ENCODE measurements at regions not wholly inside any gene's neighbourhood (a gene's known extent, or its start where the extent isn't known, plus 50 kb on each side); places are given as distances from the start of the nearest gene placed in this dataset.
"Not testable (repeated sequence)": the region's sequence is repeated elsewhere in the genome, so short reads cannot be mapped to it uniquely, and the experiment has no call there.

GRCh38 chr3:106097817-106098435, 229.1 kb upstream of the CBLB start:
- Mint-ChIP-seq H3K9me3 (ENCODE audit: low read depth) (peaks cover 25% of the 10 kb centered on the region), H3K4me1 (peaks cover 7% of the 10 kb centered on the region), H3K27me3 (no peaks in the 10 kb centered on the region), H3K27ac (no peak overlapping the region), H3K4me3 (no peak overlapping the region), H3K36me3 (ENCODE audit: low read depth) (peaks cover 5% of the 10 kb centered on the region)
- ChIA-PET CTCF (interaction anchor here (1.6 kb wide), 1 partner anchor 411 kb away, joined by 4 read pairs; no protein-coding TSS in a partner anchor), POLR2A (no interaction called here)
- DNase-seq (no peak), ATAC-seq (no peak)
- intact Hi-C loops (cut with DNase I, micrococcal nuclease), result no loop called here

GRCh38 chr3:106103383-106103782, 234.6 kb upstream of the CBLB start:
- POLR2A ChIA-PET, result no interaction called here
- H3K9me3 Mint-ChIP-seq (ENCODE audit: low read depth), result peaks cover 34% of the 10 kb centered on the region
- CTCF ChIA-PET, result no interaction called here
- DNase-seq (no peak), ATAC-seq (no peak)
- H3K4me1 Mint-ChIP-seq, result no peaks in the 10 kb centered on the region
- H3K27ac Mint-ChIP-seq, result no peak overlapping the region
- intact Hi-C loops (cut with DNase I, micrococcal nuclease), result no loop called here
- no peaks in the 10 kb centered on the region for H3K27me3 Mint-ChIP-seq
- H3K4me3 Mint-ChIP-seq, result no peak overlapping the region
- H3K36me3 Mint-ChIP-seq (ENCODE audit: low read depth), result peaks cover 10% of the 10 kb centered on the region

- intact Hi-C loops (cut with DNase I, micrococcal nuclease), result no loop called here
- ATAC-seq (no peak), DNase-seq (no peak)
- Mint-ChIP-seq H3K4me3 (no peak overlapping the region), H3K9me3 (ENCODE audit: low read depth) (peaks cover 30% of the 10 kb centered on the region), H3K27me3 (no peaks in the 10 kb centered on the region), H3K4me1 (peaks cover 5% of the 10 kb centered on the region), H3K36me3 (ENCODE audit: low read depth) (peaks cover 10% of the 10 kb centered on the region), H3K27ac (no peak overlapping the region)
- ChIA-PET POLR2A (no interaction called here), CTCF (no interaction called here)
These were observed 235.3 kb upstream of the CBLB start for GRCh38 chr3:106104078-106104477.

- Mint-ChIP-seq H3K4me3 (no peak overlapping the region), H3K36me3 (ENCODE audit: low read depth) (no peaks in the 10 kb centered on the region), H3K4me1 (peaks cover 13% of the 10 kb centered on the region), H3K27ac (no peak overlapping the region), H3K27me3 (no peaks in the 10 kb centered on the region), H3K9me3 (ENCODE audit: low read depth) (peaks cover 2% of the 10 kb centered on the region)
- intact Hi-C loops (cut with DNase I, micrococcal nuclease), result no loop called here
- POLR2A ChIA-PET, result no interaction called here
- DNase-seq (no peak), ATAC-seq (no peak)
- CTCF ChIA-PET, result interaction anchor here (0.6 kb wide), 1 partner anchor 24 kb away, joined by 3 read pairs; no protein-coding TSS in a partner anchor
These were observed 240.1 kb upstream of the CBLB start for GRCh38 chr3:106108925-106109324.

- ATAC-seq; H3K27ac Mint-ChIP-seq; H3K4me3 Mint-ChIP-seq; POLR2A ChIA-PET; CTCF ChIA-PET; H3K9me3 Mint-ChIP-seq (ENCODE audit: low read depth); H3K27me3 Mint-ChIP-seq; H3K36me3 Mint-ChIP-seq (ENCODE audit: low read depth); DNase-seq: not testable (repeated sequence)
- intact Hi-C loops (cut with DNase I, micrococcal nuclease), result loop anchor here in 1 of 2 experiments (10.0 kb wide), 1 partner anchor 312 kb away; no protein-coding TSS in a partner anchor
- H3K4me1 Mint-ChIP-seq, result peaks cover 13% of the 10 kb centered on the region
These were observed 243.7 kb upstream of the CBLB start for GRCh38 chr3:106112561-106112960.

GRCh38 chr3:106113747-106114146, 244.9 kb upstream of the CBLB start:
- Mint-ChIP-seq H3K27ac (no peak overlapping the region), H3K4me1 (peaks cover 13% of the 10 kb centered on the region), H3K27me3 (no peaks in the 10 kb centered on the region), H3K4me3 (no peak overlapping the region), H3K36me3 (ENCODE audit: low read depth) (no peaks in the 10 kb centered on the region), H3K9me3 (ENCODE audit: low read depth) (peaks cover 9% of the 10 kb centered on the region)
- CTCF ChIA-PET, result no interaction called here
- intact Hi-C loops (cut with DNase I, micrococcal nuclease), result loop anchor here in 1 of 2 experiments (10.0 kb wide), 1 partner anchor 311 kb away; no protein-coding TSS in a partner anchor
- ATAC-seq (no peak), DNase-seq (no peak)
- POLR2A ChIA-PET, result no interaction called here

- Mint-ChIP-seq H3K27me3 (no peaks in the 10 kb centered on the region), H3K4me3 (no peak overlapping the region), H3K4me1 (peaks cover 13% of the 10 kb centered on the region), H3K27ac (no peak overlapping the region), H3K36me3 (ENCODE audit: low read depth) (no peaks in the 10 kb centered on the region), H3K9me3 (ENCODE audit: low read depth) (peaks cover 9% of the 10 kb centered on the region)
- intact Hi-C loops (cut with DNase I, micrococcal nuclease), result loop anchor here in 1 of 2 experiments (10.0 kb wide), 1 partner anchor 311 kb away; no protein-coding TSS in a partner anchor
- DNase-seq (no peak), ATAC-seq (no peak)
- CTCF ChIA-PET, result no interaction called here
- POLR2A ChIA-PET, result no interaction called here
These were observed 245.4 kb upstream of the CBLB start for GRCh38 chr3:106114220-106114619.

- H3K36me3 Mint-ChIP-seq (ENCODE audit: low read depth), result no peaks in the 10 kb centered on the region
- intact Hi-C loops (cut with DNase I, micrococcal nuclease), result loop anchor here (5.0 to 10.0 kb wide), 2 partner anchors 310 to 748 kb away; partner anchors contain the start of gene ALCAM (in 1 of the 2)
These were observed 246.0 kb upstream of the CBLB start for GRCh38 chr3:106114848-106115247.

GRCh38 chr3:106115557-106115956, 246.7 kb upstream of the CBLB start:
- intact Hi-C loops (cut with DNase I, micrococcal nuclease), result loop anchor here (5.0 to 10.0 kb wide), 2 partner anchors 309 to 748 kb away; partner anchors contain the start of gene ALCAM (in 1 of the 2)
- no peak overlapping the region for H3K27ac Mint-ChIP-seq
- no peaks in the 10 kb centered on the region for H3K27me3 Mint-ChIP-seq
- ATAC-seq, result no peak
- H3K9me3 Mint-ChIP-seq (ENCODE audit: low read depth), result peaks cover 9% of the 10 kb centered on the region
- DNase-seq, result no peak
- no peaks in the 10 kb centered on the region for H3K36me3 Mint-ChIP-seq (ENCODE audit: low read depth)
- peaks cover 21% of the 10 kb centered on the region for H3K4me1 Mint-ChIP-seq
- CTCF ChIA-PET, result interaction anchor here (0.9 kb wide), 1 partner anchor 66 kb away, joined by 3 read pairs; no protein-coding TSS in a partner anchor
- POLR2A ChIA-PET, result no interaction called here
- H3K4me3 Mint-ChIP-seq, result no peak overlapping the region

More at GRCh38 chr3:106114848-106115247, 246.0 kb upstream of the CBLB start:
- Mint-ChIP-seq H3K27ac (no peak overlapping the region), H3K9me3 (ENCODE audit: low read depth) (peaks cover 9% of the 10 kb centered on the region), H3K4me1 (peaks cover 14% of the 10 kb centered on the region), H3K27me3 (no peaks in the 10 kb centered on the region), H3K4me3 (no peak overlapping the region)
- ChIA-PET POLR2A (no interaction called here), CTCF (no interaction called here)
- DNase-seq (no peak), ATAC-seq (no peak)

- Mint-ChIP-seq H3K27me3 (no peaks in the 10 kb centered on the region), H3K36me3 (ENCODE audit: low read depth) (no peaks in the 10 kb centered on the region), H3K4me3 (no peak overlapping the region), H3K9me3 (ENCODE audit: low read depth) (peaks cover 9% of the 10 kb centered on the region), H3K4me1 (peaks cover 26% of the 10 kb centered on the region), H3K27ac (no peak overlapping the region)
- POLR2A ChIA-PET, result no interaction called here
- DNase-seq, result no peak
- no peak for ATAC-seq
- intact Hi-C loops (cut with DNase I, micrococcal nuclease), result loop anchor here (5.0 to 10.0 kb wide), 2 partner anchors 308 to 750 kb away; partner anchors contain the start of gene ALCAM (in 1 of the 2)
- CTCF ChIA-PET, result no interaction called here
These were observed 248.1 kb upstream of the CBLB start for GRCh38 chr3:106116733-106117489.

GRCh38 chr3:106117490-106117858, 248.7 kb upstream of the CBLB start:
- Mint-ChIP-seq H3K4me1 (peaks cover 26% of the 10 kb centered on the region), H3K36me3 (ENCODE audit: low read depth) (no peaks in the 10 kb centered on the region), H3K27ac (no peak overlapping the region), H3K27me3 (no peaks in the 10 kb centered on the region), H3K4me3 (no peak overlapping the region), H3K9me3 (ENCODE audit: low read depth) (peaks cover 9% of the 10 kb centered on the region)
- DNase-seq, result no peak
- intact Hi-C loops (cut with DNase I, micrococcal nuclease), result loop anchor here (5.0 to 10.0 kb wide), 2 partner anchors 307 to 750 kb away; partner anchors contain the start of gene ALCAM (in 1 of the 2)
- CTCF ChIA-PET, result no interaction called here
- POLR2A ChIA-PET, result no interaction called here
- ATAC-seq, result no peak
